ENCODE measurements at regions not wholly inside any gene's neighbourhood (a gene's known extent, or its start where the extent isn't known, plus 50 kb on each side); places are given as distances from the start of the nearest gene placed in this dataset.

GRCh38 chr9:118419676-118420075 is 715.5 kb downstream of the TLR4 start:
- H3K4me3 Mint-ChIP-seq: no peak overlapping the region
- H3K36me3 ChIP-seq (ENCODE audit: control insufficient read depth, insufficient read depth, low read length): no peaks in the 10 kb centered on the region
- H3K27ac ChIP-seq (ENCODE audit: low read depth, low read length): no peak overlapping the region
- WGBS, 2 experiments (ENCODE audit: insufficient coverage in 1 of 2, insufficient read length in 1 of 2): 90% methylated on average over 1 of the region's 1 CpG; no CpG with 5 or more reads in 1 of the 2 experiments
- H3K9ac ChIP-seq (ENCODE audit: extremely low read depth, low read length, poor library complexity, severe bottlenecking): no peak overlapping the region
- H3K36me3 Mint-ChIP-seq (ENCODE audit: low read depth): no peaks in the 10 kb centered on the region
- H3K27me3 Mint-ChIP-seq (ENCODE audit: insufficient read depth): no peaks in the 10 kb centered on the region
- H3K4me3 ChIP-seq (ENCODE audit: low read length): no peak overlapping the region
- H3K9me3 Mint-ChIP-seq: no peaks in the 10 kb centered on the region
- peaks cover 5% of the 10 kb centered on the region for H3K4me1 Mint-ChIP-seq
- no peaks in the 10 kb centered on the region for H3K9me3 ChIP-seq (ENCODE audit: control insufficient read depth, low read length)
- DNase-seq: no peak
- no peaks in the 10 kb centered on the region for H3K27me3 ChIP-seq (ENCODE audit: control insufficient read depth, insufficient read depth, low read length, poor library complexity, severe bottlenecking)
- TF ChIP-seq CTCF (conservative IDR thresholded peaks at IDR 0.05): no peak
- H3K4me1 ChIP-seq (ENCODE audit: control insufficient read depth, insufficient read depth, low read length): no peaks in the 10 kb centered on the region
- H3K27ac Mint-ChIP-seq: no peak overlapping the region

GRCh38 chr9:118422508-118422907 is 718.3 kb downstream of the TLR4 start:
- no peak overlapping the region for H3K27ac Mint-ChIP-seq
- WGBS, 2 experiments (ENCODE audit: insufficient coverage in 1 of 2, insufficient read length in 1 of 2): 88 to 100% methylated on average over 1 to 2 of the region's 2 CpGs

GRCh38 chr9:118423021-118423420 is 718.8 kb downstream of the TLR4 start:
- Histone ChIP-seq H3K4me1 (ENCODE audit: control insufficient read depth, insufficient read depth, low read length) (no peaks in the 10 kb centered on the region), H3K9me3 (ENCODE audit: control insufficient read depth, low read length) (no peaks in the 10 kb centered on the region), H3K36me3 (ENCODE audit: control insufficient read depth, insufficient read depth, low read length) (no peaks in the 10 kb centered on the region), H3K4me3 (ENCODE audit: low read length) (no peak overlapping the region), H3K27me3 (ENCODE audit: control insufficient read depth, insufficient read depth, low read length, poor library complexity, severe bottlenecking) (no peaks in the 10 kb centered on the region), H3K27ac (ENCODE audit: low read depth, low read length) (no peak overlapping the region), H3K9ac (ENCODE audit: extremely low read depth, low read length, poor library complexity, severe bottlenecking) (no peak overlapping the region)
- Mint-ChIP-seq H3K4me3 (no peak overlapping the region), H3K4me1 (no peaks in the 10 kb centered on the region), H3K27ac (no peak overlapping the region), H3K36me3 (ENCODE audit: low read depth) (no peaks in the 10 kb centered on the region), H3K9me3 (no peaks in the 10 kb centered on the region), H3K27me3 (ENCODE audit: insufficient read depth) (no peaks in the 10 kb centered on the region)
- no peak for TF ChIP-seq CTCF (conservative IDR thresholded peaks at IDR 0.05)
- 98 to 100% methylated on average over 1 to 2 of the region's 3 CpGs for WGBS, 2 experiments (ENCODE audit: insufficient coverage in 1 of 2, insufficient read length in 1 of 2)
- DNase-seq: no peak

More at GRCh38 chr9:118422508-118422907, 718.3 kb downstream of the TLR4 start:
- H3K36me3 Mint-ChIP-seq (ENCODE audit: low read depth): no peaks in the 10 kb centered on the region
- no peaks in the 10 kb centered on the region for H3K27me3 Mint-ChIP-seq (ENCODE audit: insufficient read depth)
- no peaks in the 10 kb centered on the region for H3K4me1 Mint-ChIP-seq
- Histone ChIP-seq H3K9ac (ENCODE audit: extremely low read depth, low read length, poor library complexity, severe bottlenecking) (no peak overlapping the region), H3K27ac (ENCODE audit: low read depth, low read length) (no peak overlapping the region), H3K9me3 (ENCODE audit: control insufficient read depth, low read length) (no peaks in the 10 kb centered on the region), H3K36me3 (ENCODE audit: control insufficient read depth, insufficient read depth, low read length) (no peaks in the 10 kb centered on the region), H3K4me3 (ENCODE audit: low read length) (no peak overlapping the region), H3K27me3 (ENCODE audit: control insufficient read depth, insufficient read depth, low read length, poor library complexity, severe bottlenecking) (no peaks in the 10 kb centered on the region), H3K4me1 (ENCODE audit: control insufficient read depth, insufficient read depth, low read length) (no peaks in the 10 kb centered on the region)
- no peak for TF ChIP-seq CTCF (conservative IDR thresholded peaks at IDR 0.05)
- H3K4me3 Mint-ChIP-seq: no peak overlapping the region
- DNase-seq: no peak
- H3K9me3 Mint-ChIP-seq: no peaks in the 10 kb centered on the region

Measured in endodermal cell (in vitro differentiated cells).